A549 (cell line): ENCODE measurements at regions not wholly inside any gene's neighbourhood (a gene's known extent, or its start where the extent isn't known, plus 50 kb on each side); places are given as distances from the start of the nearest gene placed in this dataset.

Experiments used
- ATAC-seq, 2 experiments: fragments of 200-7000 bp in 1 of 2; fragments of >200 bp in 1 of 2; cut with Nextera tagmentation in 1 of 2; cut with Tn5 transposase in 1 of 2; 3 replicates each; pipeline versions ENCODE4 v1.8.0 to v1.9.1; 2018 to 2020; ENCODE audit warnings: mild to moderate bottlenecking in 1 of 2, moderate library complexity in 1 of 2
- CTCF ChIA-PET: fragments of 300-600 bp; sonication (Branson Sonifier 250); formaldehyde crosslinking; extraction: SDS; loops from one replicate; lab custom pipeline; 2021; ENCODE audit warnings: antibody characterized with exemption, inconsistent platforms; lab: Yijun Ruan, JAX
- POLR2A ChIA-PET: fragments of 350-600 bp; formaldehyde crosslinking; extraction: SDS; loops from one replicate; lab custom pipeline; 2021; ENCODE audit warnings: antibody characterized with exemption, inconsistent platforms; lab: Yijun Ruan, JAX
- DNase-seq, 2 experiments: peaks; one replicate each; pipeline versions ENCODE4 v3.0.0 to v3.0.0-alpha.2; 2011 to 2016; ENCODE audit warnings: low read depth in 1 of 2, low spot score in 1 of 2
- FAIRE-seq: peaks from 2 replicates; lab custom pipeline; 2011; peaks lifted over from hg19 to GRCh38; lab: Jason Lieb, UNC
- H3K27ac ChIP-seq, 2 experiments: fragments of >200 bp; sonication (Bioruptor Twin); formaldehyde crosslinking; 3 replicates each; pipeline ENCODE4 v1.5.1; 2016 to 2017
- H3K4me1 ChIP-seq: fragments of >200 bp; sonication (Bioruptor Twin); formaldehyde crosslinking; 3 replicates; pipeline ENCODE4 v1.6.1; 2016
- H3K4me2 ChIP-seq: fragments of >200 bp; sonication (Bioruptor Twin); formaldehyde crosslinking; 3 replicates; pipeline ENCODE4 v1.6.1; 2016
- H3K4me3 ChIP-seq: fragments of >200 bp; sonication (Bioruptor Twin); formaldehyde crosslinking; 3 replicates; pipeline ENCODE4 v1.5.1; 2016
- H3K9me3 ChIP-seq: fragments of >200 bp; sonication (Bioruptor Twin); formaldehyde crosslinking; 3 replicates; pipeline ENCODE4 v1.6.1; 2016
- ATOH8 ChIP-seq: fragments of 250-450 bp; sonication (Bioruptor Pico); IDR thresholded peaks from 2 replicates; pipeline ENCODE4 v1.5.0; 2020; ENCODE audit warnings: low read depth, mild to moderate bottlenecking, moderate library complexity
- CEBPB ChIP-seq, 2 experiments: fragments of >200 bp in 1 of 2; sonication (Bioruptor Twin) in 1 of 2; formaldehyde crosslinking in 1 of 2; IDR thresholded peaks; 2 replicates each; pipeline ENCODE4 v1.6.1; 2012 to 2016
- CTCF ChIP-seq: fragments of >200 bp; sonication (Bioruptor Twin); formaldehyde crosslinking; IDR thresholded peaks from 3 replicates; pipeline ENCODE4 v1.5.1; 2016
- EHF ChIP-seq: fragments of 250-450 bp; sonication (Bioruptor Pico); IDR thresholded peaks from 2 replicates; pipeline ENCODE4 v1.5.0; 2020; ENCODE audit warnings: mild to moderate bottlenecking
- ESRRA ChIP-seq: fragments of 150-350 bp; IDR thresholded peaks from 2 replicates; pipeline ENCODE4 v1.6.1; 2014; ENCODE audit warnings: mild to moderate bottlenecking, low read length, borderline replicate concordance
- FOSB ChIP-seq: fragments of 250-450 bp; sonication (Bioruptor Pico); IDR thresholded peaks from 2 replicates; pipeline ENCODE4 v1.5.0; 2020; ENCODE audit warnings: mild to moderate bottlenecking, moderate library complexity
- FOSL2 ChIP-seq, 2 experiments: fragments of 450-650 bp in 1 of 2; fragments of >200 bp in 1 of 2; sonication (Bioruptor Twin) in 1 of 2; formaldehyde crosslinking; IDR thresholded peaks; 2 replicates each; pipeline versions ENCODE4 v1.5.0 to v1.6.1; 2016 to 2020; ENCODE audit warnings: mild to moderate bottlenecking in 1 of 2, moderate library complexity in 1 of 2
- FOXS1 ChIP-seq: fragments of 250-450 bp; sonication (Bioruptor Pico); IDR thresholded peaks from 2 replicates; pipeline ENCODE4 v1.5.0; 2020; ENCODE audit warnings: mild to moderate bottlenecking, moderate library complexity
- GATA3 ChIP-seq: IDR thresholded peaks from 2 replicates; pipeline ENCODE4 v1.6.1; 2012; ENCODE audit warnings: borderline replicate concordance
- HMGXB4 ChIP-seq: fragments of 250-450 bp; sonication (Bioruptor Pico); IDR thresholded peaks from 2 replicates; pipeline ENCODE4 v1.5.0; 2021; ENCODE audit warnings: mild to moderate bottlenecking, moderate library complexity, borderline replicate concordance
- HOXA7 ChIP-seq: fragments of 250-450 bp; sonication (Bioruptor Pico); IDR thresholded peaks from 2 replicates; pipeline ENCODE4 v1.5.0; 2020; ENCODE audit warnings: mild to moderate bottlenecking, moderate library complexity
- JUN ChIP-seq, 2 experiments: fragments of >200 bp; sonication (Bioruptor Twin); formaldehyde crosslinking; IDR thresholded peaks; 2 replicates in 1 of 2; 3 replicates in 1 of 2; pipeline ENCODE4 v1.6.1; 2016 to 2017
- JUNB ChIP-seq: fragments of >200 bp; sonication (Bioruptor Twin); formaldehyde crosslinking; IDR thresholded peaks from 2 replicates; pipeline ENCODE4 v1.6.1; 2016
- KDM1A ChIP-seq: fragments of 200-600 bp; sonication (generic); IDR thresholded peaks from 2 replicates; pipeline ENCODE4 v1.6.1; 2016; ENCODE audit warnings: low read depth, mild to moderate bottlenecking
- MAFK ChIP-seq: fragments of 450-650 bp; IDR thresholded peaks from 2 replicates; pipeline ENCODE4 v1.6.1; 2014; ENCODE audit not compliant: partially characterized antibody
- MAX ChIP-seq: IDR thresholded peaks from 2 replicates; pipeline ENCODE4 v1.6.1; 2012
- MAZ ChIP-seq: fragments of 150-350 bp; IDR thresholded peaks from 2 replicates; pipeline ENCODE4 v1.6.1; 2014; ENCODE audit warnings: antibody characterized with exemption, low read depth, low read length, borderline replicate concordance
- NFE2L2 ChIP-seq: fragments of 150-350 bp; conservative IDR thresholded peaks from 2 replicates; pipeline ENCODE4 v1.6.1; 2014; ENCODE audit warnings: low read length
- PBX3 ChIP-seq: IDR thresholded peaks from 2 replicates; pipeline ENCODE4 v1.6.1; 2012
- PHF8 ChIP-seq: fragments of 200-600 bp; sonication (generic); IDR thresholded peaks from 2 replicates; pipeline ENCODE4 v1.6.1; 2016; ENCODE audit warnings: low read depth, mild to moderate bottlenecking, antibody characterized with exemption, moderate library complexity, borderline replicate concordance
- POLR2AphosphoS2 ChIP-seq: conservative IDR thresholded peaks from 2 replicates; pipeline ENCODE4 v1.6.1; 2012; ENCODE audit warnings: low read length, improper control_type of control experiment, inconsistent platforms
- RCOR1 ChIP-seq: fragments of 150-350 bp; IDR thresholded peaks from 2 replicates; pipeline ENCODE4 v1.6.1; 2014; ENCODE audit warnings: antibody characterized with exemption, low read length, low read depth
- SREBF2 ChIP-seq: fragments of 450-650 bp; IDR thresholded peaks from 2 replicates; pipeline ENCODE4 v1.6.1; 2014; ENCODE audit warnings: mild to moderate bottlenecking, moderate library complexity
- TP53 ChIP-seq: fragments of 250-450 bp; sonication (Bioruptor Pico); IDR thresholded peaks from 2 replicates; pipeline ENCODE4 v1.5.0; 2021; ENCODE audit warnings: mild to moderate bottlenecking, moderate library complexity
- ZSCAN20 ChIP-seq: fragments of 250-450 bp; sonication (Bioruptor Pico); IDR thresholded peaks from 2 replicates; pipeline ENCODE4 v1.8.0; 2022; ENCODE audit warnings: mild to moderate bottlenecking, moderate library complexity
- WGBS: methylation state at CpG from one replicate; pipeline ENCODE4 v1.1.6; 2017; ENCODE audit errors: missing lambda C conversion rate; 5-methylcytosine and 5-hydroxymethylcytosine counted together

- Histone ChIP-seq H3K27ac (no peak overlapping the region; a peak in 1 of 6 replicates), H3K4me1 (peaks cover 68% of the 10 kb centered on the region), H3K4me2 (no peak overlapping the region), H3K9me3 (no peaks in the 10 kb centered on the region), H3K4me3 (no peak overlapping the region)
- ATAC-seq (no peak), DNase-seq (no peak), FAIRE-seq (no peak)
- 88% methylated on average over 4 of the region's 4 CpGs for WGBS
- CTCF ChIA-PET, result interaction anchor here (1.0 to 1.7 kb wide), 4 partner anchors 9 to 88 kb away, joined by 3 to 8 read pairs (median 4); no protein-coding TSS in a partner anchor
- POLR2A ChIA-PET, result no interaction called here
- TF ChIP-seq JUNB, result no peak
- no peak for TF ChIP-seq EHF
- no peak for TF ChIP-seq FOXS1 (CRISPR knock-in tag)
- TF ChIP-seq HMGXB4, result no peak
- TF ChIP-seq SREBF2, result no peak
- TF ChIP-seq MAFK, result no peak
- no peak for TF ChIP-seq POLR2AphosphoS2
- TF ChIP-seq NFE2L2, result no peak
- TF ChIP-seq FOSB, result no peak
- no peak for TF ChIP-seq PBX3
- no peak for TF ChIP-seq JUN (IDR thresholded peaks at IDR 0.05)
- no peak for TF ChIP-seq MAZ
- TF ChIP-seq HOXA7 (CRISPR knock-in tag), result no peak
- no peak for TF ChIP-seq CEBPB (IDR thresholded peaks at IDR 0.05)
- no peak for TF ChIP-seq ZSCAN20 (CRISPR knock-in tag)
- TF ChIP-seq ATOH8, result no peak
- no peak for TF ChIP-seq KDM1A
These were observed 251.4 kb upstream of the KLF14 start for GRCh38 chr7:130985361-130985760.

- POLR2A ChIA-PET, result no interaction called here
- FAIRE-seq, result no peak
- CTCF ChIA-PET, result interaction anchor here (1.0 to 1.7 kb wide), 2 partner anchors 10 to 89 kb away, joined by 3 to 8 read pairs; no protein-coding TSS in a partner anchor
- Histone ChIP-seq H3K9me3 (no peaks in the 10 kb centered on the region), H3K4me2 (no peak overlapping the region), H3K4me3 (no peak overlapping the region), H3K4me1 (peaks cover 74% of the 10 kb centered on the region), H3K27ac (no peak overlapping the region)
- ATAC-seq, result no peak
- DNase-seq, result no peak
- TF ChIP-seq MAX, result no peak
- TF ChIP-seq PHF8, result no peak
- no peak for TF ChIP-seq ESRRA
- no peak for TF ChIP-seq CTCF
- TF ChIP-seq RCOR1, result no peak
- TF ChIP-seq FOSL2 (IDR thresholded peaks at IDR 0.05), result no peak
- no peak for TF ChIP-seq FOSL2 (CRISPR knock-in tag; IDR thresholded peaks at IDR 0.05)
- TF ChIP-seq TP53, result no peak
- no peak for TF ChIP-seq MAFK
- no peak for TF ChIP-seq GATA3
- no peak for TF ChIP-seq ZSCAN20 (CRISPR knock-in tag)
- TF ChIP-seq HMGXB4, result no peak
- WGBS, result 87% methylated on average over 7 of the region's 7 CpGs
These were observed 252.3 kb upstream of the KLF14 start for GRCh38 chr7:130986261-130986690.
